Esophagus muscularis mucosa (tissue), 4 donors: ENCODE measurements at regions not wholly inside any gene's neighbourhood (a gene's known extent, or its start where the extent isn't known, plus 50 kb on each side); places are given as distances from the start of the nearest gene placed in this dataset.

Experiments used
- CTCF ChIP-seq, 3 experiments: fragments of 200-600 bp in 2 of 3; fragments of 450-650 bp in 1 of 3; sonication (generic) in 2 of 3; IDR thresholded peaks; one replicate each; pipeline ENCODE4 v1.5.1; 2017 to 2019; ENCODE audit warnings: antibody characterized with exemption in 3 of 3, mild to moderate bottlenecking in 2 of 3, moderate library complexity in 1 of 3
- EP300 ChIP-seq: sonication (generic); formaldehyde crosslinking; IDR thresholded peaks from one replicate; pipeline ENCODE4 v1.6.1; 2017; ENCODE audit warnings: antibody characterized with exemption
- POLR2A ChIP-seq: fragments of 450-650 bp; IDR thresholded peaks from one replicate; pipeline ENCODE4 v1.6.1; 2017; ENCODE audit warnings: antibody characterized with exemption, moderate library complexity, mild to moderate bottlenecking, low read depth

GRCh38 chr5:174301848-174302625, 256.5 kb downstream of the NSG2 start:
- TF ChIP-seq CTCF (IDR thresholded peaks at IDR 0.05) (no peak), POLR2A (no peak), EP300 (no peak)
